HG02938 (cell line): ENCODE measurements at regions not wholly inside any gene's neighbourhood (a gene's known extent, or its start where the extent isn't known, plus 50 kb on each side); places are given as distances from the start of the nearest gene placed in this dataset.
A peak's percentile ranks its signal among the peaks of the same experiment; 100 is the strongest.
"Not testable (repeated sequence)": the region's sequence is repeated elsewhere in the genome, so short reads cannot be mapped to it uniquely, and the experiment has no call there.

Experiments
- ATAC-seq: cut with Tn5 transposase; IDR thresholded peaks from one replicate; pipeline ENCODE4 v1.9.1; 2021; ENCODE audit warnings: mild to moderate bottlenecking, moderate library complexity; ENCODE audit not compliant: unreplicated experiment

GRCh38 chr4:118586357-118586790 lies 98.8 kb upstream of the METTL14 start:
- ATAC-seq = no peak

GRCh38 chr4:118587116-118587831 lies 97.9 kb upstream of the METTL14 start:
- no peak for ATAC-seq

- ATAC-seq = no peak
Measured at GRCh38 chr4:118587946-118588345, 97.2 kb upstream of the METTL14 start.

- ATAC-seq = no peak
Measured at GRCh38 chr4:118589471-118590055, 95.6 kb upstream of the METTL14 start.

- peak; percentile 97 for ATAC-seq
Measured at GRCh38 chr4:118591339-118592046, 93.7 kb upstream of the METTL14 start.

- ATAC-seq = not testable (repeated sequence)
Measured at GRCh38 chr4:118592289-118592688, 92.9 kb upstream of the METTL14 start.

- ATAC-seq = not testable (repeated sequence)
Measured at GRCh38 chr4:118595883-118596282, 89.3 kb upstream of the METTL14 start.

GRCh38 chr4:118625097-118625496 lies 60.1 kb upstream of the METTL14 start:
- ATAC-seq = not testable (repeated sequence)

- not testable (repeated sequence) for ATAC-seq
Measured at GRCh38 chr4:118629697-118630096, 55.5 kb upstream of the METTL14 start.

GRCh38 chr4:118630897-118631296 lies 54.3 kb upstream of the METTL14 start:
- ATAC-seq = not testable (repeated sequence)

- not testable (repeated sequence) for ATAC-seq
Measured at GRCh38 chr4:118631321-118632050, 53.7 kb upstream of the METTL14 start.

GRCh38 chr4:118633476-118633875 lies 51.7 kb upstream of the METTL14 start:
- not testable (repeated sequence) for ATAC-seq

GRCh38 chr4:118634126-118634875 lies 50.9 kb upstream of the METTL14 start:
- ATAC-seq = not testable (repeated sequence)
